ENCODE measurements at regions not wholly inside any gene's neighbourhood (a gene's known extent, or its start where the extent isn't known, plus 50 kb on each side); places are given as distances from the start of the nearest gene placed in this dataset.

DNA sequence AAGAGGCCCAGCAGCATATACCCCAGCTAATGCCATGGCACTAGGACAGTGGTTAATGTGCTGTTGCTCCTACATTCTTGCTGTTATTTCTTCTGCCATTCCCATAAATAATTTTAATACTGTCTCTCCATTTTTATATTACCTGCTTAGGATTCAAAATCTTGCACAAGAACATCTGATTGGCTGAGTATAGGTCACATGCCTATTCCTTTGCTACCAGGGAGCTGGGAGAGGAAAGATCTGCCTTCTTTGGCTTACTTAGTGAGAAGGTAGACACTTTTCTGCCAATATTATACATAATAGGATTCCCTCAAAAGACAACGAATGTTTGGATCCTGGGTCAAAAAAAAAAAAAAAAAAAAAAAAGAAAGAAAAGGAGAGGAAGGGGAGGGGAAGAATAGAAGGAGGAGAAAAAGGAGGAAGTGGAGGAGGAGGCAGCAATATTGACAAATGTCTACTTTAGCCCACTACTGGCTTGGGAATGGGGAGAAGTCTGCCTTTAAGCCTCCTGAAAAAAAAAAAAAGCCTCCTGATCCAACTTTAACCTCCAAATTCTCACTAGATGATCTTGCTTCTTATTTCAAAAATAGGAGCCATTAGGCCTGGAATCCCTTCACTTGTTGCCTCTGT is 134.5 kb upstream of the HNRNPU start:
- Histone ChIP-seq H3K9me3 (no peaks in the 10 kb centered on the region), H3K27me3 (replicated peaks; ENCODE audit: insufficient read depth) (no peaks in the 10 kb centered on the region), H3K4me3 (no peak overlapping the region), H3K36me3 (no peaks in the 10 kb centered on the region), H3K4me1 (replicated peaks) (no peaks in the 10 kb centered on the region), H3K27ac (no peak overlapping the region)
- no peak for DNase-seq (ENCODE audit: low spot score)
- 80% methylated on average over 1 of the region's 1 CpG for WGBS
- TF ChIP-seq POLR2AphosphoS5 (IDR thresholded peaks at IDR 0.05) (no peak), POLR2A (IDR thresholded peaks at IDR 0.05) (no peak)
- TF ChIP-seq, protein P1, sequence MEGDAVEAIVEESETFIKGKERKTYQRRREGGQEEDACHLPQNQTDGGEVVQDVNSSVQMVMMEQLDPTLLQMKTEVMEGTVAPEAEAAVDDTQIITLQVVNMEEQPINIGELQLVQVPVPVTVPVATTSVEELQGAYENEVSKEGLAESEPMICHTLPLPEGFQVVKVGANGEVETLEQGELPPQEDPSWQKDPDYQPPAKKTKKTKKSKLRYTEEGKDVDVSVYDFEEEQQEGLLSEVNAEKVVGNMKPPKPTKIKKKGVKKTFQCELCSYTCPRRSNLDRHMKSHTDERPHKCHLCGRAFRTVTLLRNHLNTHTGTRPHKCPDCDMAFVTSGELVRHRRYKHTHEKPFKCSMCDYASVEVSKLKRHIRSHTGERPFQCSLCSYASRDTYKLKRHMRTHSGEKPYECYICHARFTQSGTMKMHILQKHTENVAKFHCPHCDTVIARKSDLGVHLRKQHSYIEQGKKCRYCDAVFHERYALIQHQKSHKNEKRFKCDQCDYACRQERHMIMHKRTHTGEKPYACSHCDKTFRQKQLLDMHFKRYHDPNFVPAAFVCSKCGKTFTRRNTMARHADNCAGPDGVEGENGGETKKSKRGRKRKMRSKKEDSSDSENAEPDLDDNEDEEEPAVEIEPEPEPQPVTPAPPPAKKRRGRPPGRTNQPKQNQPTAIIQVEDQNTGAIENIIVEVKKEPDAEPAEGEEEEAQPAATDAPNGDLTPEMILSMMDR (IDR thresholded peaks at IDR 0.05) = no peak
- intact Hi-C loops (cut with DNase I) = no loop called here

DNA sequence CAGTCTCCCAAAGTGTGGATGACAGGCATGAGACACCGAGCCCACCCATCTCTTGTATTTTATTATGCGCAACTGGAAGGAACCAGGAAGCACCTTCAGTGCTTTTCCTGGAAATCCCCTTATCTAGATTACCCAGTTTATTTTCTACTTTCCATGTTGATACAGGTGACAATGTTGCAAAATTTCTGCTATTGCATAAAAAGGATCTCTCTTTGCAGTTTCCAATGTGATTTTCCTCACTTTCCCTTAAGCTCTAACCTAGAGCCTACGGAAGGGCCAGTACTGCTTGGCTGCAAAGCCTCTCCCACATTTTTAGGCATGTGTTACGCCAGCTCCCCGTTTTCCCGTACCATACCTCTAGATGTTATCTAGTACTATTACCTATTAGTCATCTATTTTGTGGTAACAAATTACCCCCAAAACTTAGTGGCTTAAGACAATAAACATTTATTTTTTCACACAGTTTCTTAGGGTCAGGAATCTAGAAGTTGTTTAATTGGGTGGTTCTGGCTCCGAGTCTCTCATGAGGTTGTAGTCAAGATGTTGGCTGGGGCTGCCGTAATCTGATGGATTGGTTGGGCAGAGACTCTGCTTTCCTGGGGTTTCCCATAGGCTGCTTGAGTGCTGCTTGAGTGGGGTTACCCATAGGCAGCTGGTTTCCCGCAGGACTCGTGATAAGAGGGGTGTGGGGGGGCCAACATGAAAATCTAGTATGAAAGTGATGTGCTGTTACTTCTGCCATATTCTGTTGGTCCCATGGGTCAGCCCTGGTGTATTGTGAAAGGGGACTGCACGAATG is 131.5 kb upstream of the HNRNPU start:
- no peaks in the 10 kb centered on the region for H3K4me1 ChIP-seq (replicated peaks)
- no peaks in the 10 kb centered on the region for H3K36me3 ChIP-seq
- TF ChIP-seq, protein P1 (IDR thresholded peaks at IDR 0.05) = no peak
- TF ChIP-seq POLR2A (IDR thresholded peaks at IDR 0.05) (no peak), POLR2AphosphoS5 (IDR thresholded peaks at IDR 0.05) (no peak)
- WGBS = 95% methylated on average over 11 of the region's 11 CpGs
- no peak overlapping the region for H3K27ac ChIP-seq
- H3K4me3 ChIP-seq = no peak overlapping the region
- H3K9me3 ChIP-seq = no peaks in the 10 kb centered on the region
- intact Hi-C loops (cut with DNase I) = no loop called here
- no peaks in the 10 kb centered on the region for H3K27me3 ChIP-seq (replicated peaks; ENCODE audit: insufficient read depth)
- DNase-seq (ENCODE audit: low spot score) = no peak

DNA sequence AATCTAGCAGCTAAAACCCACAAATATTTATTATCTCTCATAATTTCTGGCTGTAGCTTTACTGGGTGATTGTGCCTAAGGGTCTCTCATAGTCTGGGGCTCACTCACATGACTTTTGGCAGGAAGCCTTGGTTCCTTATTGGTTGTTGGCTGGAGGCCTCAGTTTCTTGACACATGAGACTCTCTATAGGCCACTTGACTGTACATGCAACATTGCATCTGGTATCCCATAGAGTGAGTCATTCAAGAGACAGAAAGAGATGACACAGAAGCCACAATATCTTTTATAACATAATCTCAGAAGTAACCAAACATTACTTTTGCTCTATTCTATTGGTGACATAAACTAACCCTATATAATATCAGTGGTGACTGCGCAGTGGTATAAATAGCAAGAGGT is 128.5 kb upstream of the HNRNPU start:
- Histone ChIP-seq H3K4me1 (replicated peaks) (no peaks in the 10 kb centered on the region), H3K4me3 (no peak overlapping the region), H3K9me3 (no peaks in the 10 kb centered on the region), H3K27me3 (replicated peaks; ENCODE audit: insufficient read depth) (no peaks in the 10 kb centered on the region), H3K36me3 (no peaks in the 10 kb centered on the region), H3K27ac (no peak overlapping the region)
- WGBS = 38% methylated on average over 1 of the region's 1 CpG
- intact Hi-C loops (cut with DNase I) = no loop called here
- no peak for DNase-seq (ENCODE audit: low spot score)
- no peak for TF ChIP-seq POLR2AphosphoS5 (IDR thresholded peaks at IDR 0.05)
- no peak for TF ChIP-seq POLR2A (IDR thresholded peaks at IDR 0.05)
- TF ChIP-seq, protein P1 (IDR thresholded peaks at IDR 0.05) = no peak

DNA sequence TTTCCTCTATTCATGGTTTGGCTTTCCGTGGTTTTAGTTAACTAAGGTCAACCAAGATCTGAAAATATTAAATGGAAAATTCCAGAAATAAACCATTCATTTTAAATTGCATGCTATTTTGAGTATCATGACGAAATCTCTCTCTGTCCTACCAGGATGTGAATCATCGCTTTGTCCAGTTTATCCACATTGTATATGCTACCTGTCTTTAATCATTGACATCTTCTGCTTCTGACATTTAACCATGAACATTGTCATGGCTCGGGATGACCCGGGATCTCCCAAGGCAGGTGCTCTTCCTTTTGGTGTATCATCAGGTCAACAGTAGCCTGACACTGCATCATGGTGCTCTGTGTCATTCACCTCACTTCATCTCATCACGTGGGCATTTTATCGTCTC is 125.5 kb upstream of the HNRNPU start:
- WGBS = 93% methylated on average over 7 of the region's 7 CpGs
- Histone ChIP-seq H3K4me1 (replicated peaks) (no peaks in the 10 kb centered on the region), H3K4me3 (no peak overlapping the region), H3K9me3 (no peaks in the 10 kb centered on the region), H3K36me3 (no peaks in the 10 kb centered on the region), H3K27me3 (replicated peaks; ENCODE audit: insufficient read depth) (no peaks in the 10 kb centered on the region), H3K27ac (no peak overlapping the region)
- intact Hi-C loops (cut with DNase I) = no loop called here
- no peak for DNase-seq (ENCODE audit: low spot score)
- TF ChIP-seq POLR2A (IDR thresholded peaks at IDR 0.05) (no peak), POLR2AphosphoS5 (IDR thresholded peaks at IDR 0.05) (no peak)
- TF ChIP-seq, protein P1 (IDR thresholded peaks at IDR 0.05) = no peak

DNA sequence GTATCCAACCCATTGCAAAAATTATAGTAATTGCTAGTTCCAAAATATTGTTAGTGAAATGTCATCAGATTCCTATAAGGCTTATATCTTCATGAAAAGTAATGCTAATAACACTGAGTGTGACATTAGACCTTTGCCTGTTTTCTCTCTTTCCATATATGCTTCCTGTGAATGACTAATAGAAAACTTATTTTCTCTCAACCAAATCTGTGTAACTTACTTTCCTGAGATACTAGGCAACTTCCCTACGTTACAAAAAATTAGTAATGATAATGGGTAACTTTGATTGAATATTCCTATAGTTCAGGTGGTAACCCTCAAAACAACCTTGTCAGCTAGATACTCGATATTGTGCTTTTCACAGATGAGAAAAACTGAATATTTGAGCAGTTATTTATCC is 124.2 kb upstream of the HNRNPU start:
- DNase-seq (ENCODE audit: low spot score) = no peak
- Histone ChIP-seq H3K36me3 (no peaks in the 10 kb centered on the region), H3K4me1 (replicated peaks) (no peaks in the 10 kb centered on the region), H3K27ac (no peak overlapping the region), H3K27me3 (replicated peaks; ENCODE audit: insufficient read depth) (no peaks in the 10 kb centered on the region), H3K4me3 (no peak overlapping the region), H3K9me3 (no peaks in the 10 kb centered on the region)
- intact Hi-C loops (cut with DNase I) = no loop called here
- 92% methylated on average over 2 of the region's 2 CpGs for WGBS
- TF ChIP-seq POLR2AphosphoS5 (IDR thresholded peaks at IDR 0.05) (no peak), POLR2A (IDR thresholded peaks at IDR 0.05) (no peak)
- TF ChIP-seq, protein P1 (IDR thresholded peaks at IDR 0.05) = no peak

All from prostate gland (tissue), 2 donors.